ENCODE measurements at regions not wholly inside any gene's neighbourhood (a gene's known extent, or its start where the extent isn't known, plus 50 kb on each side); places are given as distances from the start of the nearest gene placed in this dataset.

GRCh38 chr1:208298593-208299269 is 54.5 kb upstream of the PLXNA2 start:
- no peak for DNase-seq (ENCODE audit: extremely low read depth, low read depth)

GRCh38 chr1:208300084-208300770 is 56.0 kb upstream of the PLXNA2 start:
- DNase-seq (ENCODE audit: extremely low read depth, low read depth), result no peak

GRCh38 chr1:208302699-208303238 is 58.6 kb upstream of the PLXNA2 start:
- no peak for DNase-seq (ENCODE audit: extremely low read depth, low read depth)

GRCh38 chr1:208303743-208304712 is 59.8 kb upstream of the PLXNA2 start:
- DNase-seq (ENCODE audit: extremely low read depth, low read depth), result no peak

GRCh38 chr1:208308221-208308620 is 64.0 kb upstream of the PLXNA2 start:
- no peak for DNase-seq (ENCODE audit: extremely low read depth, low read depth)

- DNase-seq (ENCODE audit: extremely low read depth, low read depth), result no peak
Measured at GRCh38 chr1:208309771-208310170, 65.6 kb upstream of the PLXNA2 start.

GRCh38 chr1:208312706-208313105 is 68.5 kb upstream of the PLXNA2 start:
- DNase-seq (ENCODE audit: extremely low read depth, low read depth), result no peak

- no peak for DNase-seq (ENCODE audit: extremely low read depth, low read depth)
Measured at GRCh38 chr1:208314431-208314830, 70.2 kb upstream of the PLXNA2 start.

- no peak for DNase-seq (ENCODE audit: extremely low read depth, low read depth)
Measured at GRCh38 chr1:208318150-208318734, 74.1 kb upstream of the PLXNA2 start.

GRCh38 chr1:208324005-208324404 is 79.8 kb upstream of the PLXNA2 start:
- DNase-seq (ENCODE audit: extremely low read depth, low read depth), result no peak

GRCh38 chr1:208326033-208326432 is 81.8 kb upstream of the PLXNA2 start:
- DNase-seq (ENCODE audit: extremely low read depth, low read depth), result no peak

- no peak for DNase-seq (ENCODE audit: extremely low read depth, low read depth)
Measured at GRCh38 chr1:208329300-208329699, 85.1 kb upstream of the PLXNA2 start.

GRCh38 chr1:208332036-208332773 is 88.0 kb upstream of the PLXNA2 start:
- DNase-seq (ENCODE audit: extremely low read depth, low read depth), result no peak

GRCh38 chr1:208332774-208333126 is 88.6 kb upstream of the PLXNA2 start:
- no peak for DNase-seq (ENCODE audit: extremely low read depth, low read depth)

- no peak for DNase-seq (ENCODE audit: extremely low read depth, low read depth)
Measured at GRCh38 chr1:208333676-208334075, 89.5 kb upstream of the PLXNA2 start.

GRCh38 chr1:208335371-208336136 is 91.4 kb upstream of the PLXNA2 start:
- DNase-seq (ENCODE audit: extremely low read depth, low read depth), result no peak

- no peak for DNase-seq (ENCODE audit: extremely low read depth, low read depth)
Measured at GRCh38 chr1:208336137-208336518, 91.9 kb upstream of the PLXNA2 start.

GRCh38 chr1:208339911-208340310 is 95.7 kb upstream of the PLXNA2 start:
- no peak for DNase-seq (ENCODE audit: extremely low read depth, low read depth)

GRCh38 chr1:208343226-208343625 is 99.0 kb upstream of the PLXNA2 start:
- DNase-seq (ENCODE audit: extremely low read depth, low read depth), result no peak
